NCI-H146 treated with DMSO at 0.1 percent for 48 hours (cell line): ENCODE measurements at regions not wholly inside any gene's neighbourhood (a gene's known extent, or its start where the extent isn't known, plus 50 kb on each side); places are given as distances from the start of the nearest gene placed in this dataset.

ENCODE experiments used
- DNase-seq: peaks from one replicate; lab custom pipeline; 2025; ENCODE audit not compliant: unreplicated experiment; lab: John Stamatoyannopoulos, UW

DNA sequence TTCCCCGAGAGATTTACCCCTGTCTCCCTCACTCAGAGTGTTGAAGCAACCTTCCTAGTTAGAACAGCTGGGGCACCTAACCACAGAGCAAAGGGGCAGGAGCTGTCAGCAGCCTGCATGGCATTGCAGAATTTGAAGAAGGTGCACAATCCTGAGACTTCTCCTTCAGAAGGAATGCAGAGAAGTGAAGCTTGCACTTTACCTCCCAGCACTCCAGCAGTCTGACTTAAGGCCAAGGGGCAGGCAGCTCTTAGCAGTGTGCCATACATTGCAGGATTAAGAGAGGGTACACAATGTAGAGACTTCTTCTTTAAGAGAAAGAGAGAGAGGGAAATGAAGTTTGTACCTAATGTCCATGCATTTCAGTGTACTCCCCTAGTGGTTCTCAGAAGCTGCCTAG, 236.0 kb upstream of the FBXL7 start:
- no peak for DNase-seq

DNA sequence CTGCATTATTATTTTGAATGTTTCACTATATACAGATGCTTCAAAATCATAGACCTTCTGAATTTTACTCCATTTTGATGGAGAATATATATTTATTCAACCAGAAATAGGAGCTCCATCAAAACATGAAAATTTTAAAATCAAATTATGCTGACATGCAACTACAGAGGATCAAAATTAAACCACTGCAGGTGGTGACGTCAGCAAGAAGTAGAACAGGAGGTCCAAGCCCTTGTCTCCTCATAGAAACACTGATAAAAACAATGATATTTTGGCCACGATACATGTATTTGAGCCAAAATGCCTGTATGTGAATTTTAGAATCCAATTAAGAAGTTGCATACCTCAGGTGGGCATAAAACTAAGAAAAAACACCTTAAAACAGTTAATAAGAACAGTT, 236.6 kb upstream of the FBXL7 start:
- DNase-seq = no peak

DNA sequence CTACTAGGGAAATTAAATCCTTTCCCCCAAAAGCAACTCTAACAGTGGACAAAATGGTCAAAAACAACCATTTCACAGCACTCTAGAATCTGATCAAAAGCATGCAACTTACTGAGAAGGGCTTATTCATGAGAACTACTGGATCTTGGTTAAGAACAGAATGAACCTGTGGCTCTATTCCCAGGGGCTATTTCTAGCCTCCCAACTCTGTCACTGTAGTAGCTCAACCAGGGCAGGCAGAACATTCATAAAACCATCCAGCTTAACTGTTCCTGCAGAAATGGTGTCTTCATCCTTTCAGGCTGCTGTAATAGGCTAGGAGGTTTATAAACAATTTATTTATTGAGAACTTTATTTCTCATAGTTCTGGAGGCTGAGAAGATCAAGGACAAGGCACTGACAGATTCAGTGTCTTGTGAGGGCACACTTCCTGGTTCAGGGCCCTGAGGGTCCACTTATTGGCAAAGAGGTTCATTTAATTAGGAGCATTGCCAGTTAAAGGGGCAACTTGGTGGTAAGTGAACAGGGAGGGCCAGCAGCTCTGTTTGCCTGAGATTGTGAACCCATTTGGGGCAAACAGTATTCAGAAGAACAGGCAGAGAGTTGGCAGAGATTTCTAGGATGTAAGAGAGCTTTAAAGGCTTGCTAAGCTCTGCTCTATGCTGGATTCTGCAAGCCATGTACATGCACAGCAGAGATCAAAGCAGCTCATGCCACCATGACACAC, 238.5 kb upstream of the FBXL7 start:
- DNase-seq = no peak

DNA sequence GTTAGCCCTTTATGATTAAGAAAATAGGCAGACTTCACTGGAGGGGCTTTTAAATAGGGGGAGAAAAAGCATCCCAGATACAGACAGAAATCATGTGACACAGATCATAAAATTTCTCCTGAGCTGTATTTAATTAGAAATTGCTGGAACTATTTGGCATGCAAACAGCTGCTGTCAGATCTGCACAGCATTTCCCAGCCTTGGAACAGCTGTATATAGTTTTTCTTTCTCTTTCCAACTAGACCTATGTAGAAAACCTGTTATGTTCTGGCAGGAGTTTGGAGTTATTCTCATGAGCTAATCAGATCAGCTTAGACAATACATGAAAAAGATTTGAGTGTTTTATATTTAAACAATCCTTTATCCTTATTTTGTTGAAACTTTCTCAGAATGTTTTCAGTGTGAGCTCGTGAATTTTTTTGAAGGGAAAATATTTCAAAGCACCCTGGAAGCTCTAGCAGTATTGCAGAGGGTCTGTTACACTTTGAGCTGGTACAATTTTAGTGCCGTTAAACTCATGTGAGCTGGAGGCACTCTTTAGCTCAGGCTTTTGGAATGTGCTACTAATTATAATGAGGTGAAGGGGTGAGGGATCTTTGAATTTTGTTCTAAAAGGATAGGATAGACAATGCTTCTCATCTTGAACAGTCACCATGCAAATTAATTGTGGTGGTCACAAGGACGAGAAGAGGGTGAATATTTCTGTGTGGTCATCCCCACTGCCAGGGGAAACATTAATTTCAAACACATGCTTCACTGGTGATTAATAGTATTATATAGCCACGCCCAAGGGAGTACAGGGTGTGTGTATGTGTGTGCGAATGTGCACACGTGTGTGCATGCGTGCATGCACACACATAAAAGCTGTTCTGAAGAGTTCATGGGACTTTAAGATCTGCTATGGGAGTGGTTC, 239.4 kb upstream of the FBXL7 start:
- DNase-seq = no peak

DNA sequence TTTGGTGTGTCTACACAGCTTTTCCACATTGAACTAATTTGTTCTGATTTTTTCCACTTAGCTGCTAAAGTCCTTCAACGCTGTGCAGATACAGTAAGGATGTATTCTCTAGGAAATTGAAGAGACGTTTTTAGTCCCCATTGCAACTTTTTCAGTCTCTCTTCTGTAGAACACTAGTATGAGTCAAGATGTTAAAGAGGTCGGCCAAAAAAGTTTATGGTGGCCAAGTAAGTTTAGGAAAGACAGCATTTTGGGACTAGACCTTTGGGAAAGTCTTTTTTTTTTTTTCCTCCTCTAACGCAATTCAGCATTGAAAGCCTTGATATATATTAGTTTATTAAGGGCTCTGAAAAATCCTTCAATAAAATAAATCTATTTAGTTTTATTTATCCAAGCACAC, 243.5 kb upstream of the FBXL7 start:
- DNase-seq = no peak

DNA sequence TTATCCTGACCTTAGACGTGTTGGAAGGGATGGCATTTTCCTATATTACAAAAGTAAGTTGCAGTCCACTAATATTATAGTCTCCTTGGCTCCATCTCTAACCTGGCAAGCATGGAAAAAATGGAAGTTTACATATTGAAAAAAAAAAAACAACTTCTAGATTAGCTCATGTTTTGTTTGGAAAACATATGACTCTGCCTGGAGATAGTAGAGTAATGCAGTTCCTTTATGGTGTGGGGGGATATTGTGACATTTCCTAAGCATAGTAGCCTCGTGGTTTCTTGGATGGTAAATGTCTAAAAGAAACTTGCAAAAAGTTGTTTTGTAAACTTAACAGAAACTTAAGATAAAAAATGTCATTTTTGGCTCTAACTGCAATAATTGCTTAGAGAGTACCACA, 244.4 kb upstream of the FBXL7 start:
- DNase-seq = no peak

DNA sequence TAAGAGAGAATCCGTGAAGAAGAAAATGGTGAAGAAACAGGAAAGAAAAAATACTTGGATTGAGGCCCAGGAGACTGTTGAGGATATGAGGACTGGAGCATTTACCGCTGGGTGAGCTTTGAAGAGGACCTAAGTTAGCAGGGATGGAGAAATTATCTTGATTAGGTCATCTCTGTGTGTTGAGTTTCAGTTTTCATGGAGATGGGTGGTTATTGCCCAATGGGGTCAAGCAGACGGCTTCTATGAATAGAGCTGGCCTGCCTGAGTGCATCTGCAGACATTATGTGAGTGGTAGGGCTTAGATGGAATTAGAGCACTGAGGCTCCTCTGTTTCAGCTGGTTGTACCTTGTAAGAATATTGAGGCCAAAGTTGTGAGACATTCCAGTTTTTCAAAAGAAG, 245.4 kb upstream of the FBXL7 start:
- no peak for DNase-seq

DNA sequence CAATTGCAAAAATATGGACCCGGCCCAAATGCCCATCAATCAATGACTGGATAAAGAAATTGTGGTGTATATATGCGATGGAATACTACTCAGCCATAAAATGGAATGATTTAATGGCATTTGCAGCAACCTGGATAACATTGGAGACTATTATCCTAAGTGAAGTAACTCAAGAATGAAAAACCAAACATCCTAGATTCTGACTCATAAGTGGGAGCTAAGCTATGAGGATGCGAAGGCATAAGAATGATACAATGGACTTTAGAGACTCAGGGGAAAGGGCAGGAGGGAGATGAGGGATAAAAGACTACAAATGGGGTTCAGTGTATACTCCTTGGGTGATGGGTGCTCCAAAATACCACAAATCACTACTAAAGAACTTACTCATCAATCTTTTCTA, 247.6 kb upstream of the FBXL7 start:
- DNase-seq = no peak

DNA sequence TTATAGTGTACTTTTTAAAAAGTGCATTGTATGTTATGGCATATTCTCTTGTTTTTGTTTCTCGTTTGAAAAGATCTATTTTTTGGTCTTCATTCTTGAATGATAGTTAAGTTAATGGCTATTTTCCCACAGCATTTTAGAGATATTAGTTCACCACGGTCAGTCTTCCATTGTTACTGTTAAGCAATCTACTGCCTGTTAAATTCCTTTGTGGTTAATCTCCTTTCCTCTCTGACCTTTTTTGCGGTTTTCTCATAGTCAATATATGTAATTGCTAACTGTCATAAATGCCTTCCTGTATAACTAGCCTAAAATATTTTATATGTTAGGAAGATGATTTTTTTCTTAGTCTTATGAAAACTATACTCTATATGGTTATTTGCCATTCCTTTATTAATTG, 250.8 kb upstream of the FBXL7 start:
- no peak for DNase-seq

DNA sequence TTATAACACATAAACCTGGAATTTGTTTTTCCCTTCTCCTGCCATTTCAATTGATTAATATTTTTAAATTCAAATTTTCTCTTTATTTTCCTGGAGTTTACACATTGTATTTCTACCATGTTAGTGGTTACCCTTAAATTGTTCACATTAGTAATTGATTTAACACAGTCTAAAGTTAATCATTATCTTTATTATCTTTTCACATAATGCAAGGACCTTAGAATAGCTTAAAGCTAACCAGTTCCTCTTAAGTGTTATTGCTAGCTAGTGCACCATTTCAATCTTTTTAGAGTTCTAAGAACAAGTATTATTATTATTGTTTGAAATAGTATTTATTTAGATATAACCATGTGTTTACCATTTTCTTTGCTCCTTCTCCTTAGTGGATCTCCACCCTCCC, 251.2 kb upstream of the FBXL7 start:
- DNase-seq = no peak

DNA sequence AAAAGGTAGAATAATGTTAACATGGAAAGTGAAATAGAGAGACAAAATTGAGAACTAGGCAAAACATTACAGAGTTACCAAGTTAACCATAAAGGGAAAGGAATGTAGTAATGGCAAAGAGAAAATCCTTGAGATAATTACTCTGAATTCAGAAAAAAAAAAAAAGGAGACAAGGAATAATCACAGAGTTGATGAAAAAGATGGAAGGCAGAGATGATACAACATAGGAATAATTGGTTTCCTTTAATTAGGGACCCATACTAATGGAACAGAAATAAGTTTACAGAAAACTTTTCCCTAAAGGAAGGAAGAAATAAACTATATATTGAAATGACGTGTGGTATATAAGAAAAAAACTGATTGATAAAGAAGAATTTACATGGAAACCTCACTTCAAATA, 254.1 kb upstream of the FBXL7 start:
- DNase-seq = no peak

DNA sequence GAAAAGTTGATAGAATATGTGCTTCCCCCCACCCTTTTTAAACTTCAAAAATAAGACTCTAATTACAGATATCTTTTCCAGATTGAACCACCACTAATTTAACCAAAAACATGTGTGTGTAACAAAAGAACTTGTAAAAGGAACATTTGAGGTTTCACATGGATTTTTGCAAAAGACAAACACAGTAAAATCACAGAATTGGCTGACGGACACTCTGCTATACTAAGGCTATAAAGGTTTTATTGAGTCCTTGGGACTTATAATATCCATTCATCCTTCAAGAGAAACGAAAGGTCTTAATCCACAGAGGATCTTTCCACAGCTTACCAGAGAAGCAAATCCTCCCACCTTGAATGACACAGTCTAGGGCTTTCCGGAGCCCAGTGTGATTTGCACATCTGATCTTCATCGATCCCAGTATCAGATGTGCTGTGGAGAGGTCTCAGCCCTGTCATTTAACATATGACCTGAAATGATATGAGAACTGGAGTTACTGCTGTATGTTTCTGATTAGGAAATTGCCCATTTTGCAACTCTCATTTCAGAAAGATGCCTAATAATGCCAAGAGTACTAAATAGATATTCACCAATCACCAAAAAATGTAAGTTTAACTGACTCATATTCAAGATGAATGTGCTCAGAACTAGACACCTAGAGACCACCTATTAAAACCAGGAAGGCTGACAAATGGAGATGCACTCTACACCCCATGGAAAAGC, 256.5 kb upstream of the FBXL7 start:
- DNase-seq = no peak

DNA sequence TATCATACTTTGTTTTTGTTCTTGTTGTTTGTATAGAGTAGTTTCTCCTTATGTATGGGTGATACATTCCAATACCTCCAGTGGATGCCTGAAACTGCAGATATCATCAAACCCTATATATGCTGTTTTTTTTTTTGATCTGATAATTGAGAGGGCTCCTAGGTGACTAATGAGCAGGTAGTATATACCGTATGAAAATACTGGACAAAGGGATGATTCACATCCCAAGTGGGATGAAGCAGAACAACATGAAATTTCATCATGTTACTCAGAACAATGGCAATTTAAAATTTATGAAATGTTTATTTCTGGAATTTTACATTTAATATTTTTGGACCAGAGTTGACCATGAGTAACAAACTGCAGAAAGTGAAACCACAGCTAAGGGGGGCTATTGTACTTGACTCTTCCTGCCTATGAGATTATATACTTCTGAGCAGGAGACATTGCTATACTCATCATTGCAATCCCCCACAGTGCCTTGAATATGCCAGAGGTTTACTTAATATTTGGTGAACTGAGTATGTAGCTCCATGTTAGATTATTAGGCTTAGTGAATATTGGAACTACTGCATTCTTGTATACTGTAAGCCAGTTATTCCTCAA, 258.7 kb upstream of the FBXL7 start:
- DNase-seq = no peak

DNA sequence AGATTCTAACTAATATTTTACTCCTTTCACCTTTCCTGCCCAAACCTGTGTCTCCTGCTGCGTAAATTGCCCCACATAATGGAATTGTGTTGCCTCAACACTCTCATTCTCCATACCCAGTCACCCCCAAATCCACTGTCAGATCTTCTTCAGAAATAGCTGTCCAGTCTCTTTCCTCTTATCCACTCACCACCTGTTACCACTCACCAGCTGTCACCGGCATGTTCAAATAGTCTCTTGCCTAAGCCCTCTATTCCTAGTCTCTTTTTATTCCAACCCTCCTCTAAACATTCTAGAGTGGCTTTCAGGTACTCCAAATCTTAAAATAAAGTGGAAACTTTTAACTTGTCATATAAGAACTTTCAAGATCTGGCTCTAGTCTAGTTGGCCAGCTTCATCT, 262.0 kb upstream of the FBXL7 start:
- no peak for DNase-seq

DNA sequence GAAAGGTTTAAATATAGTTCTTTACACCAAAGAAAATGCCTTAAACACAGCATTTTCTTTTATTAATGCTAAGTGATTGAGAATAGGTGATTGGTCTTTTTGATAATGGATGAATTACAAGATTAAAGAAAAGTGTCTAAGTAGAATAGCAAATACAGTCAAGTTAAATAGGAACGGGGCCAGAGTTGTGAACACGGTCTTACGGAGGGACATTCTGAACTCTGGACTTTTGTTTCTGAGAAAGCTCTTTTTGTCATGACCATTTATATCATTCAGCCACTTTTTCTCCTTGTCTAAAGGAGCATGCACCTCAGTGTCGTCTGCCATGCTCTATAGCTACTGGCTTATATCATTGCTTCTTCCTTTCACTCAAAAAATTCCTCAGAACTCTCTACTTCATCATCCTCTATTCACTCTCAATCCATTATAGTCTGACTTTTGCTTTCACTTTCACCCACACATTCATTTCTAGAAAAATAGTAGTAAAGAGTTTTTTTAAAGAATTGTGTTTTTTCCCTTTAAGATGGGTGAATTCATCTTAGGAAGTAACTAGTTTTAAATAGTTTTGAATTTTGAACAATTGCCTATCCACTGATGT, 263.0 kb upstream of the FBXL7 start:
- DNase-seq = no peak

DNA sequence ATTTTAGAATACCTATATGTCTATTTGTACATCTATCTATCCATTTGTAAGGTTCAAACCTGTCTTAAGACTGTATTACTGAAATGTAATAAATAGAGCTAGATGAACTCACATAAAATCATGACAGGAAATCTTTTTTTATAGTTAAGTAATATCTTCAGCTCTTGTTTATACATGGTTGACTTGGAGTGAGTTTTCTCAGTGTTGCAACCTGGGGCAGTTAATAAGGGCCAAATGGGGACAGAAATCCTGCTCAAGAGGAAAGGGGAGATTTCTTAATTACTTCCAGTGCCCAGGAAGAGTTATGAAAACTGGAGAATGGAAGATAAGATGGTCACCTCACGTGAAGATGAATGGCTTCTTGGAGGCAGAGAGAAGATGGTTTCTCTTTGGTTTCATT, 265.1 kb upstream of the FBXL7 start:
- no peak for DNase-seq

DNA sequence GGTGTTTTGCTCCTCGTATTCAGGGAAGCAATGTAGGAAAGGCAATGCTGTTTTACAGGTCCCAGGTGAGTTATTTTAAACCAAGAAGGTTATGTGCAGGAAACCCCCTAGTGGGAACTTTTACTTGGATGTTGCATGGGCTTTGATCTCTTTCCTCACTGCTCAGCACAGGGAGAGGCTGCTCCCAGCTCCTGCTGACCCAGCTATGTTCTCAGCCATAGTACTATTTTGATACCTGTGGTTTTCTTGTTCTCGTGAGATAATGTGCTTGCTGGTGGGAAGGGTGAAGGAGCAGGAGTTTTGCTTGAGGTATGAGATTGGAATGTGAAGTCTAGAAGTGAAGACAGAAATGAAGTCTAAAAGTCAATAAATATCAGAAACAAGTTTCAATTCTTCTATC, 265.6 kb upstream of the FBXL7 start:
- DNase-seq = no peak

DNA sequence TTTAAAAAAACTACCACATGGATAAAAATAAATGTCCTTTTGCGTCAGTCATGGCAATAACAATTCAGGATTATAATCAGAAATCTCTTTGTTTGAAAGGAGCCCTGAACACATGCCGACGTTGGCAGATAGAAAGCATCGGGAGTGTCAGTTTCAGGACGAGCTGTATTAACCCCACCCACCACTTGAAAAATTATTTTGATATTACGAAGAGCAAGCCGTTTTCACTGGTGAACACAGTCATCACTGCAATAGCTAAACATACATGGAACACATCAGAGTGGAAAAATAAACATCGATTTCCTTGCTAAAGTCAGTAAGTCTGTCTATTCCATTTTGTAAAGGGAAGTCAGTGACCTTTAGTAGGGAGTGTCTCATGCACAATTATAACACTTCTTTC, 266.4 kb upstream of the FBXL7 start:
- no peak for DNase-seq

DNA sequence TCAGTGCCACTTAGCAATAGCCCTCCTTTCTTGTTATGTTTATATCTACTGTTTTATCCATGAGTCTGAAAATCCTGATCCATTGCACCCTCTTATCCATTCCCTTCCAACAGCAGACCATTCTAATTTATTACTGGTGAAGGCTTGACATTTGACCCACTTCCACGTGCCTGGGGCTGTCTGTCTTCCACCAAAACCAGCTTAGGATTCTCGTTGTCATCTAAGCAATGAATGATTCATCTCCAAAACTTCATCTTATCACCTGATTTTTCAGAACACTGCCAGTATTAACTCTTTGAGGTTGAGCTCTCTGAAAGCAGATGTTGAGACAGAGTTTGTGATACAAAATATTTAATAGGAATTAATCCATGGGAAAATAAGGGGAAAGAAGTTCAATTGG, 277.8 kb upstream of the FBXL7 start:
- no peak for DNase-seq

DNA sequence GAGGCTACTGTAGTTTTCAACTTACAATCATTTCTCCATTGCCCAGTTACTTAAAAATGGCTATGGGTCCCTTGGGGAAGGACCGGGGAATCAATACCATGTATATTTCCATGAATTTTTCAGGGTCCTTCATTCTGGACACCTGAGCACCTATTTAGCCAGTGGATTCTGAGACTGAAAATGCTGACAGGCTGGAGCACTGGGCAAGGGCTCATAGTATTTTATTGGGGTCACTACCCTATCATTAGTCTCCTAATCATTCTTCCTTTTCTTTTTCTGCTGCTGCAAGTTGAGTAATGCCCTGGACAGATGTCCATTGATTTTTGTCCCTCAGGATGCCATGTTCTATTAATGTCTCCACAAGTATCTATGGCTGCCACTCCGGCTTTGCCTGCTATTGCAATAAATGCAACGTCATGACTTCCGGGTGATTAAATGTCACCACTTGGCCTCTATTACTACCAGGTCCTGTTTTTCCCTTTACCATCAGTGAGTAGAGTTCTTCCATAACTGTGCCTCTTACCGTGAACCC, 279.3 kb upstream of the FBXL7 start:
- DNase-seq = no peak

DNA sequence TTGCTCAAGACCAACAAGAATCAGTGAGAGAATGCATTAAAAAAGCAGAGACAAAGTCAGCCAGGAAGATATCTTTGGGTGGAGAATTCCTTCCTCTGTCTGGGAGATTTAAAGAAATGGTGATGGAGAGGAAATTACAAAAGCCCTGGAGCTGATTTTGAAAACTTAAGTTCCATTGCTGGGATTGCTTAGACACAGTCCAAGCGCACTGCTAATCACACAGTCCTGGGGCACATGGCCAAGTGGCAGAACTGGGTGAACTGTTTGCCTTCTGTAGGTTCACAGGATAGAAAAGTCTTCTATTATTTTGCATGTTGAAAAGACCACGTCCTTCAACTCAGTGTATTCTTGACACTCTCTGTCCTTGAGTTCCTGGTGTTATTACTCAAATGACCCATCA, 284.9 kb upstream of the FBXL7 start:
- no peak for DNase-seq
